Lung (tissue), 11 donors: ENCODE measurements at regions not wholly inside any gene's neighbourhood (a gene's known extent, or its start where the extent isn't known, plus 50 kb on each side); places are given as distances from the start of the nearest gene placed in this dataset.

Experiments used
- ATAC-seq: fragments of 200-7000 bp; cut with Tn5 transposase; one replicate; pipeline ENCODE4 v1.9.1; 2020; ENCODE audit warnings: moderate number of reproducible peaks; ENCODE audit not compliant: insufficient read depth, low FRiP score
- DNase-seq, 3 donors: peaks; one replicate each; pipeline ENCODE4 v3.0.0-alpha.2; 2013 to 2017
- H3K27ac ChIP-seq, 2 donors: one replicate each; pipeline ENCODE4 v1.5.1; 2013; ENCODE audit warnings: mild to moderate bottlenecking in 2 of 2, moderate library complexity in 2 of 2, control low read depth in 1 of 2, inconsistent platforms in 1 of 2, low read depth in 1 of 2, low read length in 1 of 2
- H3K27me3 ChIP-seq, 3 donors: one replicate each; pipeline ENCODE4 v1.5.1; 2013; ENCODE audit warnings: low read length in 2 of 3; ENCODE audit not compliant: control insufficient read depth in 3 of 3, insufficient read depth in 3 of 3
- H3K36me3 ChIP-seq, 4 donors: one replicate each; pipeline ENCODE4 v1.5.1; 2013; ENCODE audit warnings: low read length in 4 of 4, mild to moderate bottlenecking in 1 of 4, moderate library complexity in 1 of 4; ENCODE audit not compliant: control insufficient read depth in 4 of 4, insufficient read depth in 4 of 4
- H3K4me1 ChIP-seq, 5 donors: one replicate each; pipeline ENCODE4 v1.5.1; 2013; ENCODE audit warnings: low read length in 5 of 5, mild to moderate bottlenecking in 2 of 5, moderate library complexity in 1 of 5; ENCODE audit not compliant: control insufficient read depth in 5 of 5, insufficient read depth in 5 of 5
- H3K4me3 ChIP-seq: one replicate; pipeline ENCODE4 v1.5.1; 2013; ENCODE audit warnings: mild to moderate bottlenecking, control low read depth, moderate library complexity
- H3K9ac ChIP-seq, 2 donors: one replicate each; pipeline ENCODE4 v1.5.1; 2013; ENCODE audit warnings: low read length in 2 of 2, control low read depth in 1 of 2; ENCODE audit not compliant: insufficient read depth in 1 of 2
- H3K9me3 ChIP-seq, 4 donors: one replicate each; pipeline ENCODE4 v1.5.1; 2013; ENCODE audit warnings: low read length in 3 of 4, mild to moderate bottlenecking in 1 of 4, moderate library complexity in 1 of 4; ENCODE audit not compliant: control insufficient read depth in 4 of 4, insufficient read depth in 3 of 4
- CTCF ChIP-seq: IDR thresholded peaks from 2 replicates; pipeline ENCODE4 v1.5.1; 2012; ENCODE audit warnings: mild to moderate bottlenecking; ENCODE audit errors: control extremely low read depth, extremely low read depth
- WGBS, 2 donors: extraction: QIAGEN DNeasy Blood & Tissue Kit; methylation state at CpG; one replicate each; pipeline ENCODE4 v1.1.7; 2013; 5-methylcytosine and 5-hydroxymethylcytosine counted together
- donor health status: control.
- donor health status: control.
- donor health status: Bipolar disorder and iron deficiency.
- donor health status: healthy.
- donor health status: DM: yes; HTN: yes; CAD: no.

- Histone ChIP-seq H3K4me3 (no peak overlapping the region), H3K27ac (no peak overlapping the region), H3K27me3 (no peaks in the 10 kb centered on the region), H3K36me3 (no peaks in the 10 kb centered on the region), H3K9ac (no peak overlapping the region), H3K4me1 (no peaks in the 10 kb centered on the region), H3K9me3 (peaks cover 0 to 3% (median 0%) of the 10 kb centered on the region in 4 donors)
- DNase-seq (no peak), ATAC-seq (no peak)
- TF ChIP-seq CTCF = no peak
- WGBS, 2 donors = 53 to 55% methylated on average over 1 of the region's 1 CpG
These were observed 107.1 kb downstream of the FBXO4 start for GRCh38 chr5:42032137-42032536.

- 29 to 49% methylated on average over 1 of the region's 1 CpG for WGBS, 2 donors
These were observed 110.4 kb downstream of the FBXO4 start for GRCh38 chr5:42035526-42035925.

GRCh38 chr5:42036379-42036778, 111.3 kb downstream of the FBXO4 start:
- Histone ChIP-seq H3K9me3 (peaks cover 0 to 3% (median 0%) of the 10 kb centered on the region in 4 donors), H3K27ac (no peak overlapping the region), H3K27me3 (no peaks in the 10 kb centered on the region), H3K36me3 (no peaks in the 10 kb centered on the region), H3K4me3 (no peak overlapping the region), H3K4me1 (no peaks in the 10 kb centered on the region), H3K9ac (no peak overlapping the region)
- WGBS, 2 donors = 42 to 66% methylated on average over 5 of the region's 5 CpGs
- no peak for ATAC-seq
- no peak for DNase-seq
- TF ChIP-seq CTCF = no peak

More at GRCh38 chr5:42035526-42035925, 110.4 kb downstream of the FBXO4 start:
- DNase-seq = no peak
- Histone ChIP-seq H3K27me3 (no peaks in the 10 kb centered on the region), H3K27ac (no peak overlapping the region), H3K9ac (no peak overlapping the region), H3K4me1 (no peaks in the 10 kb centered on the region), H3K9me3 (peaks cover 0 to 3% (median 0%) of the 10 kb centered on the region in 4 donors), H3K36me3 (no peaks in the 10 kb centered on the region), H3K4me3 (no peak overlapping the region)
- ATAC-seq = no peak
- TF ChIP-seq CTCF = no peak

- Histone ChIP-seq H3K27ac (no peak overlapping the region), H3K9me3 (peaks cover 0 to 3% (median 0%) of the 10 kb centered on the region in 4 donors), H3K9ac (no peak overlapping the region), H3K27me3 (no peaks in the 10 kb centered on the region), H3K4me1 (no peaks in the 10 kb centered on the region), H3K36me3 (no peaks in the 10 kb centered on the region), H3K4me3 (no peak overlapping the region)
- no peak for DNase-seq
- no peak for ATAC-seq
- no peak for TF ChIP-seq CTCF
- WGBS, 2 donors = 52 to 63% methylated on average over 3 of the region's 3 CpGs
These were observed 112.4 kb downstream of the FBXO4 start for GRCh38 chr5:42037379-42037932.
